Endothelial cell of umbilical vein (primary cell): ENCODE measurements at regions not wholly inside any gene's neighbourhood (a gene's known extent, or its start where the extent isn't known, plus 50 kb on each side); places are given as distances from the start of the nearest gene placed in this dataset.

Source experiments
- BruUV-seq: library from RNA; stranded (reverse); fragments of 400-500 nt; replicated peaks from 2 replicates; lab custom pipeline; 2021; lab: Mats Ljungman, UMichigan
- CTCF ChIA-PET: fragments of 300-600, 350-600 bp; sonication (Branson Sonifier 250); formaldehyde crosslinking; loops from one replicate; lab custom pipeline; 2021; ENCODE audit warnings: antibody characterized with exemption, inconsistent platforms; lab: Charles Lee
- POLR2A ChIA-PET: fragments of 300-600, 350-600 bp; sonication (Branson Sonifier 250); formaldehyde crosslinking; loops from one replicate; lab custom pipeline; 2021; ENCODE audit warnings: antibody characterized with exemption, inconsistent platforms; lab: Charles Lee
- DNase-seq: peaks from one replicate; pipeline ENCODE4 v3.0.0-alpha.2; 2011; ENCODE audit warnings: low read depth, low spot score
- FAIRE-seq: peaks from 2 replicates; lab custom pipeline; 2011; peaks lifted over from hg19 to GRCh38; lab: Jason Lieb, UNC
- H2AFZ ChIP-seq: 2 replicates; pipeline ENCODE4 v1.6.0; 2012; ENCODE audit warnings: low read depth, low read length, control low read depth, inconsistent platforms
- H3K27ac ChIP-seq: 2 replicates; pipeline ENCODE4 v1.5.1; 2011; ENCODE audit warnings: low read depth, mild to moderate bottlenecking, control low read depth, low read length, moderate library complexity; ENCODE audit not compliant: insufficient read depth
- H3K27me3 ChIP-seq, 2 experiments: 2 replicates each; pipeline versions ENCODE4 v1.6.0 to v1.6.1; 2011; ENCODE audit warnings: low read length in 2 of 2, mixed read lengths in 1 of 2; ENCODE audit not compliant: control insufficient read depth in 2 of 2, insufficient read depth in 2 of 2
- H3K36me3 ChIP-seq, 2 experiments: 2 replicates in 1 of 2; 3 replicates in 1 of 2; pipeline ENCODE4 v1.5.1; 2011; ENCODE audit warnings: low read length in 2 of 2, mild to moderate bottlenecking in 1 of 2, moderate library complexity in 1 of 2; ENCODE audit not compliant: control insufficient read depth in 2 of 2, insufficient read depth in 2 of 2; ENCODE audit errors: extremely low read depth in 1 of 2
- H3K4me1 ChIP-seq: 3 replicates; pipeline ENCODE4 v1.5.1; 2011; ENCODE audit warnings: mild to moderate bottlenecking, low read length; ENCODE audit not compliant: control insufficient read depth, insufficient read depth; ENCODE audit errors: extremely low read depth
- H3K4me2 ChIP-seq: 2 replicates; pipeline ENCODE4 v1.6.1; 2011; ENCODE audit warnings: low read length, control low read depth, mixed read lengths; ENCODE audit not compliant: insufficient read depth
- H3K4me3 ChIP-seq, 3 experiments: fragments of 200-600 bp in 1 of 3; sonication (generic), shearing (Covaris generic) in 1 of 3; replicated peaks in 1 of 3; 2 replicates each; pipeline ENCODE4 v1.5.1; 2011 to 2016; ENCODE audit warnings: control low read depth in 3 of 3, low read length in 3 of 3, mild to moderate bottlenecking in 2 of 3, inconsistent platforms in 1 of 3, low read depth in 1 of 3, moderate library complexity in 1 of 3; ENCODE audit not compliant: insufficient read depth in 1 of 3
- H3K79me2 ChIP-seq: 2 replicates; pipeline ENCODE4 v1.6.0; 2012; ENCODE audit warnings: low read length, inconsistent platforms; ENCODE audit not compliant: control insufficient read depth, insufficient read depth
- H3K9ac ChIP-seq: replicated peaks from 2 replicates; pipeline ENCODE3; 2011; ENCODE audit warnings: low read length, control low read depth; ENCODE audit not compliant: insufficient read depth; ENCODE audit errors: extremely low read depth
- H3K9me1 ChIP-seq: replicated peaks from 3 replicates; pipeline ENCODE4 v1.6.0; 2011; ENCODE audit warnings: mild to moderate bottlenecking, low read length; ENCODE audit not compliant: control insufficient read depth, insufficient read depth; ENCODE audit errors: extremely low read depth
- H3K9me3 ChIP-seq: replicated peaks from 2 replicates; pipeline ENCODE4 v1.5.1; 2012; ENCODE audit warnings: low read length, inconsistent platforms; ENCODE audit not compliant: control insufficient read depth, insufficient read depth
- H4K20me1 ChIP-seq: replicated peaks from 2 replicates; pipeline ENCODE3; 2011; ENCODE audit warnings: mild to moderate bottlenecking, low read length; ENCODE audit not compliant: control insufficient read depth, insufficient read depth; ENCODE audit errors: extremely low read depth
- CTCF ChIP-seq, 2 donors: IDR thresholded peaks; 1 replicate in 1 of 2; 2 replicates in 1 of 2; pipeline ENCODE4 v1.5.1; 2011; ENCODE audit warnings: low read length in 2 of 2, mild to moderate bottlenecking in 2 of 2, moderate library complexity in 2 of 2, control low read depth in 1 of 2, inconsistent platforms in 1 of 2, low read depth in 1 of 2; ENCODE audit not compliant: insufficient read depth in 1 of 2; ENCODE audit errors: extremely low read depth in 1 of 2
- EZH2 ChIP-seq: IDR thresholded peaks from 2 replicates; pipeline ENCODE4 v1.6.1; 2012; ENCODE audit warnings: borderline replicate concordance, low read depth, mild to moderate bottlenecking, moderate library complexity, low read length, inconsistent platforms; ENCODE audit not compliant: severe bottlenecking
- FOS ChIP-seq: IDR thresholded peaks from 2 replicates; pipeline ENCODE4 v1.6.1; 2011; ENCODE audit warnings: mild to moderate bottlenecking, low read length, moderate library complexity, borderline replicate concordance; ENCODE audit not compliant: insufficient read depth
- GATA2 ChIP-seq: IDR thresholded peaks from 2 replicates; pipeline ENCODE4 v1.7.0; 2011; ENCODE audit warnings: low read depth, mild to moderate bottlenecking, moderate library complexity, mixed read lengths, low read length; ENCODE audit not compliant: insufficient read length, insufficient read depth
- JUN ChIP-seq: IDR thresholded peaks from 2 replicates; pipeline ENCODE4 v1.6.1; 2011; ENCODE audit warnings: borderline replicate concordance, low read depth; ENCODE audit not compliant: insufficient read length, insufficient read depth
- MYC ChIP-seq: IDR thresholded peaks from one replicate; pipeline ENCODE4 v1.6.1; 2011; ENCODE audit warnings: mild to moderate bottlenecking, low read depth, low read length
- POLR2A ChIP-seq: IDR thresholded peaks from 2 replicates; pipeline ENCODE4 v1.6.1; 2012; ENCODE audit warnings: low read depth, mild to moderate bottlenecking, control low read depth, low read length
- POLR2AphosphoS5 ChIP-seq: IDR thresholded peaks from 2 replicates; pipeline ENCODE4 v1.6.1; 2012; ENCODE audit warnings: low read depth, mild to moderate bottlenecking, control low read depth, low read length, moderate library complexity; ENCODE audit not compliant: insufficient read depth
- dilution Hi-C: fragments of 300-500 bp; cut with MboI; formaldehyde crosslinking; loops from one replicate; pipeline ENCODE4 v1.15.0; 2019; ENCODE audit warnings: low sequenced_read_pairs; ENCODE audit not compliant: extremely low pct_ligation_motif_present
- intact Hi-C: fragments of 100-400 bp; cut with micrococcal nuclease; formaldehyde crosslinking; loops from one replicate; pipeline ENCODE4 v1.10.0; 2022
- TF ChIP-seq, protein P1 (sequence below): IDR thresholded peaks from 2 replicates; pipeline ENCODE4 v1.6.1; 2011; ENCODE audit not compliant: insufficient read depth, insufficient read length

GRCh38 chr3:117282566-117282965 is 573.0 kb downstream of the TUSC7 start:
- H3K4me1 ChIP-seq = peaks cover 11% of the 10 kb centered on the region
- no peak for FAIRE-seq
- intact Hi-C loops (no loop called here), dilution Hi-C loops (no loop called here)
- no peaks in the 10 kb centered on the region for H3K27me3 ChIP-seq
- H3K4me2 ChIP-seq = no peak overlapping the region
- H4K20me1 ChIP-seq = no peaks in the 10 kb centered on the region
- H3K79me2 ChIP-seq = no peaks in the 10 kb centered on the region
- H3K9me1 ChIP-seq = peaks cover 3% of the 10 kb centered on the region
- ChIA-PET POLR2A (no interaction called here), CTCF (interaction anchor here (0.7 kb wide), 1 partner anchor 349 kb away, joined by 3 read pairs; no protein-coding TSS in a partner anchor)
- DNase-seq = no peak
- no TSS peak for BruUV-seq
- no peaks in the 10 kb centered on the region for H3K36me3 ChIP-seq
- TF ChIP-seq POLR2AphosphoS5 (no peak), POLR2A (no peak), JUN (no peak), GATA2 (no peak), FOS (no peak), EZH2 (no peak), MYC (no peak), CTCF (IDR thresholded peaks at IDR 0.05; ENCODE audit: extremely low read depth in 1 of 2, insufficient read depth in 1 of 2, low read depth in 1 of 2, low read length in 2 of 2) (no peak)
- TF ChIP-seq, protein P1, sequence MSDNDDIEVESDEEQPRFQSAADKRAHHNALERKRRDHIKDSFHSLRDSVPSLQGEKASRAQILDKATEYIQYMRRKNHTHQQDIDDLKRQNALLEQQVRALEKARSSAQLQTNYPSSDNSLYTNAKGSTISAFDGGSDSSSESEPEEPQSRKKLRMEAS = no peak
- no peak overlapping the region for H3K27ac ChIP-seq
- no peak overlapping the region for H3K4me3 ChIP-seq
- no peak overlapping the region for H3K9ac ChIP-seq
- no peak overlapping the region for H2AFZ ChIP-seq
- H3K9me3 ChIP-seq = no peaks in the 10 kb centered on the region
